Astrocyte of the hippocampus (primary cell): ENCODE measurements at regions not wholly inside any gene's neighbourhood (a gene's known extent, or its start where the extent isn't known, plus 50 kb on each side); places are given as distances from the start of the nearest gene placed in this dataset.
A peak's percentile ranks its signal among the peaks of the same experiment; 100 is the strongest.

ENCODE experiments used
- DNase-seq: peaks from one replicate; pipeline ENCODE4 v3.0.0; 2011; ENCODE audit warnings: low read depth, low spot score

- no peak for DNase-seq
Measured at GRCh38 chr2:19846567-19846966, 55.2 kb downstream of the TTC32 start.

- DNase-seq = no peak
Measured at GRCh38 chr2:19846030-19846429, 55.8 kb downstream of the TTC32 start.

GRCh38 chr2:19845323-19845920 lies 56.4 kb downstream of the TTC32 start:
- no peak for DNase-seq

- no peak for DNase-seq
Measured at GRCh38 chr2:19844750-19845149, 57.0 kb downstream of the TTC32 start.

- no peak for DNase-seq
Measured at GRCh38 chr2:19843992-19844515, 57.7 kb downstream of the TTC32 start.

- no peak for DNase-seq
Measured at GRCh38 chr2:19841918-19842693, 59.7 kb downstream of the TTC32 start.

GRCh38 chr2:19839438-19839837 lies 62.3 kb downstream of the TTC32 start:
- no peak for DNase-seq

- DNase-seq = no peak
Measured at GRCh38 chr2:19838616-19839015, 63.2 kb downstream of the TTC32 start.

GRCh38 chr2:19837235-19837766 lies 64.5 kb downstream of the TTC32 start:
- DNase-seq = no peak

- peak; percentile 75 for DNase-seq
Measured at GRCh38 chr2:19835781-19836281, 66.0 kb downstream of the TTC32 start.

- no peak for DNase-seq
Measured at GRCh38 chr2:19833978-19834377, 67.8 kb downstream of the TTC32 start.

- DNase-seq = no peak
Measured at GRCh38 chr2:19829672-19830071, 72.1 kb downstream of the TTC32 start.

- DNase-seq = no peak
Measured at GRCh38 chr2:19826874-19827273, 74.9 kb downstream of the TTC32 start.

- no peak for DNase-seq
Measured at GRCh38 chr2:19823507-19823906, 78.3 kb downstream of the TTC32 start.

- peak; percentile 73 for DNase-seq
Measured at GRCh38 chr2:19819097-19820065, 82.4 kb downstream of the TTC32 start.

GRCh38 chr2:19818543-19818942 lies 83.2 kb downstream of the TTC32 start:
- no peak for DNase-seq

GRCh38 chr2:19818039-19818438 lies 83.7 kb downstream of the TTC32 start:
- DNase-seq = no peak

- DNase-seq = no peak
Measured at GRCh38 chr2:19815746-19816145, 86.0 kb downstream of the TTC32 start.

GRCh38 chr2:19812166-19812565 lies 89.6 kb downstream of the TTC32 start:
- DNase-seq = peak; percentile 26

- no peak for DNase-seq
Measured at GRCh38 chr2:19811186-19811585, 90.6 kb downstream of the TTC32 start.

GRCh38 chr2:19810637-19811036 lies 91.1 kb downstream of the TTC32 start:
- DNase-seq = no peak

GRCh38 chr2:19810148-19810547 lies 91.6 kb downstream of the TTC32 start:
- DNase-seq = no peak
